BLaER1 treated with 17β-estradiol and CSF1 and Interleukin-3, amounts not matched to agents 10 nM and 100 nM (cell line): ENCODE measurements at regions not wholly inside any gene's neighbourhood (a gene's known extent, or its start where the extent isn't known, plus 50 kb on each side); places are given as distances from the start of the nearest gene placed in this dataset.
A peak's percentile ranks its signal among the peaks of the same experiment; 100 is the strongest.

ENCODE experiments used
- H3K27ac ChIP-seq, 11 experiments: shearing (Covaris generic); formaldehyde crosslinking; 2 replicates each; pipeline ENCODE4 v1.8.1; 2022
- H3K27me3 ChIP-seq, 11 experiments: shearing (Covaris generic); formaldehyde crosslinking; 2 replicates each; pipeline ENCODE4 v1.8.1; 2022
- H3K36me3 ChIP-seq, 11 experiments: shearing (Covaris generic); formaldehyde crosslinking; 2 replicates each; pipeline ENCODE4 v1.8.1; 2022
- H3K4me1 ChIP-seq, 10 experiments: shearing (Covaris generic); formaldehyde crosslinking; 2 replicates each; pipeline ENCODE4 v1.8.1; 2022
- H3K4me2 ChIP-seq, 11 experiments: shearing (Covaris generic); formaldehyde crosslinking; 2 replicates each; pipeline ENCODE4 v1.8.1; 2022
- H3K4me3 ChIP-seq, 10 experiments: shearing (Covaris generic); formaldehyde crosslinking; 2 replicates each; pipeline ENCODE4 v1.8.1; 2022
- H3K9ac ChIP-seq, 11 experiments: shearing (Covaris generic); formaldehyde crosslinking; 2 replicates each; pipeline ENCODE4 v1.8.1; 2022
- H3K9me3 ChIP-seq, 11 experiments: shearing (Covaris generic); formaldehyde crosslinking; replicated peaks in 1 of 11; 2 replicates each; pipeline ENCODE4 v1.8.1; 2022
- H4K20me1 ChIP-seq, 11 experiments: shearing (Covaris generic); formaldehyde crosslinking; 2 replicates each; pipeline ENCODE4 v1.8.1; 2022
- Cebpa-rat ChIP-seq, 11 experiments: shearing (Covaris generic); IDR thresholded peaks; 2 replicates each; pipeline ENCODE4 v1.8.1; 2022

- Histone ChIP-seq H3K4me3 (no peak overlapping the region), H3K9ac (no peak overlapping the region), H3K4me1 (peaks cover 5 to 22% (median 14%) of the 10 kb centered on the region in 10 experiments; a peak in 19 of 20 replicates), H3K9me3 (peaks cover 23 to 58% (median 51%) of the 10 kb centered on the region in 11 experiments), H3K27me3 (0 out of 22 replicates have a peak, but pooled peaks cover 0 to 6% (median 0%) of the 10 kb centered on the region in 11 experiments), H4K20me1 (no peaks in the 10 kb centered on the region), H3K36me3 (no peaks in the 10 kb centered on the region), H3K27ac (no peak overlapping the region), H3K4me2 (no peak overlapping the region)
- no peak for TF ChIP-seq Cebpa-rat (IDR thresholded peaks at IDR 0.05)
Measured at GRCh38 chr2:33877348-33878016, 278.4 kb upstream of the FAM98A start.

- Histone ChIP-seq H3K27me3 (0 out of 22 replicates have a peak, but pooled peaks cover 0 to 11% (median 0%) of the 10 kb centered on the region in 11 experiments), H3K9me3 (peaks cover 60 to 96% (median 88%) of the 10 kb centered on the region in 11 experiments), H4K20me1 (no peaks in the 10 kb centered on the region), H3K4me3 (no peak overlapping the region), H3K4me2 (peak overlapping the region; percentile 7 to 49 (median 39); a peak in 19 of 22 replicates), H3K9ac (peak overlapping the region in 3 of 11 experiments; percentile 28 to 47 (median 33); a peak in 5 of 22 replicates), H3K27ac (peak overlapping the region in 10 of 11 experiments; percentile 41 to 85 (median 60); a peak in 20 of 22 replicates), H3K36me3 (peaks cover 0 to 5% (median 0%) of the 10 kb centered on the region in 11 experiments; a peak in 1 of 22 replicates), H3K4me1 (peaks cover 6 to 24% (median 19%) of the 10 kb centered on the region in 10 experiments; a peak in 19 of 20 replicates)
- TF ChIP-seq Cebpa-rat (IDR thresholded peaks at IDR 0.05), result peak in 7 of 11 experiments; percentile 18 to 78 (median 47); a peak in 6 of 22 replicates
Measured at GRCh38 chr2:33873076-33873605, 274.0 kb upstream of the FAM98A start.

GRCh38 chr2:33859811-33860461, 260.8 kb upstream of the FAM98A start:
- peak overlapping the region; percentile 38 to 57 (median 48); a peak in 19 of 20 replicates for H3K4me3 ChIP-seq
- H3K4me2 ChIP-seq, result peak overlapping the region; percentile 61 to 81 (median 78)
- no peaks in the 10 kb centered on the region for H3K36me3 ChIP-seq
- peak overlapping the region; percentile 5 to 67 (median 54) for H3K9ac ChIP-seq
- no peaks in the 10 kb centered on the region for H3K27me3 ChIP-seq
- peaks cover 56 to 73% (median 68%) of the 10 kb centered on the region in 11 experiments for H3K9me3 ChIP-seq
- TF ChIP-seq Cebpa-rat (IDR thresholded peaks at IDR 0.05), result no peak
- H3K27ac ChIP-seq, result peak overlapping the region; percentile 31 to 74 (median 67); a peak in 21 of 22 replicates
- H3K4me1 ChIP-seq, result peaks cover 29 to 35% (median 31%) of the 10 kb centered on the region in 10 experiments
- H4K20me1 ChIP-seq, result no peaks in the 10 kb centered on the region

- Histone ChIP-seq H4K20me1 (no peaks in the 10 kb centered on the region), H3K9ac (peak overlapping the region in 6 of 11 experiments; percentile 5 to 55 (median 54); a peak in 4 of 22 replicates), H3K36me3 (no peaks in the 10 kb centered on the region), H3K9me3 (peaks cover 63 to 78% (median 72%) of the 10 kb centered on the region in 11 experiments), H3K4me1 (peaks cover 29 to 35% (median 31%) of the 10 kb centered on the region in 10 experiments), H3K27ac (peak overlapping the region in 10 of 11 experiments; percentile 57 to 74 (median 68); a peak in 20 of 22 replicates), H3K4me2 (peak overlapping the region; percentile 61 to 81 (median 78)), H3K27me3 (no peaks in the 10 kb centered on the region), H3K4me3 (peak overlapping the region in 4 of 10 experiments; percentile 47 to 57 (median 52); a peak in 3 of 20 replicates)
- no peak for TF ChIP-seq Cebpa-rat (IDR thresholded peaks at IDR 0.05)
Measured at GRCh38 chr2:33859176-33859575, 260.1 kb upstream of the FAM98A start.

- TF ChIP-seq Cebpa-rat (IDR thresholded peaks at IDR 0.05), result no peak
- no peaks in the 10 kb centered on the region for H3K27me3 ChIP-seq
- no peak overlapping the region for H3K4me2 ChIP-seq
Measured at GRCh38 chr2:33848486-33848885, 249.4 kb upstream of the FAM98A start.

GRCh38 chr2:33839791-33840190, 240.7 kb upstream of the FAM98A start:
- H3K4me3 ChIP-seq, result no peak overlapping the region
- no peaks in the 10 kb centered on the region for H3K36me3 ChIP-seq
- no peak overlapping the region for H3K27ac ChIP-seq
- H4K20me1 ChIP-seq, result no peaks in the 10 kb centered on the region
- no peak for TF ChIP-seq Cebpa-rat (IDR thresholded peaks at IDR 0.05)
- no peak overlapping the region for H3K9ac ChIP-seq
- no peaks in the 10 kb centered on the region for H3K27me3 ChIP-seq
- H3K4me1 ChIP-seq, result no peaks in the 10 kb centered on the region
- H3K9me3 ChIP-seq, result peaks cover 0 to 25% (median 0%) of the 10 kb centered on the region in 11 experiments; a peak in 7 of 22 replicates
- H3K4me2 ChIP-seq, result no peak overlapping the region

More at GRCh38 chr2:33848486-33848885, 249.4 kb upstream of the FAM98A start:
- Histone ChIP-seq H4K20me1 (no peaks in the 10 kb centered on the region), H3K9me3 (peaks cover 27 to 41% (median 34%) of the 10 kb centered on the region in 11 experiments), H3K27ac (no peak overlapping the region), H3K36me3 (no peaks in the 10 kb centered on the region), H3K4me3 (no peak overlapping the region), H3K9ac (no peak overlapping the region), H3K4me1 (no peaks in the 10 kb centered on the region)

- Histone ChIP-seq H3K36me3 (no peaks in the 10 kb centered on the region), H3K9ac (no peak overlapping the region), H3K27ac (no peak overlapping the region), H3K4me1 (no peaks in the 10 kb centered on the region), H3K9me3 (peaks cover 0 to 24% (median 0%) of the 10 kb centered on the region in 11 experiments; a peak in 6 of 22 replicates), H3K4me2 (no peak overlapping the region), H3K4me3 (no peak overlapping the region), H4K20me1 (no peaks in the 10 kb centered on the region), H3K27me3 (no peaks in the 10 kb centered on the region)
- TF ChIP-seq Cebpa-rat (IDR thresholded peaks at IDR 0.05), result no peak
Measured at GRCh38 chr2:33836628-33837027, 237.5 kb upstream of the FAM98A start.

GRCh38 chr2:33835911-33836310, 236.8 kb upstream of the FAM98A start:
- Histone ChIP-seq H3K9ac (no peak overlapping the region), H3K4me2 (no peak overlapping the region), H4K20me1 (no peaks in the 10 kb centered on the region), H3K27me3 (no peaks in the 10 kb centered on the region), H3K4me1 (no peaks in the 10 kb centered on the region), H3K36me3 (no peaks in the 10 kb centered on the region), H3K27ac (no peak overlapping the region), H3K4me3 (no peak overlapping the region), H3K9me3 (peaks cover 0 to 21% (median 0%) of the 10 kb centered on the region in 11 experiments; a peak in 6 of 22 replicates)
- TF ChIP-seq Cebpa-rat (IDR thresholded peaks at IDR 0.05), result no peak

- H3K4me2 ChIP-seq, result no peak overlapping the region
- no peak for TF ChIP-seq Cebpa-rat (IDR thresholded peaks at IDR 0.05)
- H3K4me3 ChIP-seq, result no peak overlapping the region
Measured at GRCh38 chr2:33822964-33823363, 223.9 kb upstream of the FAM98A start.

More at GRCh38 chr2:33822964-33823363, 223.9 kb upstream of the FAM98A start:
- Histone ChIP-seq H3K27me3 (no peaks in the 10 kb centered on the region), H3K27ac (no peak overlapping the region), H3K9me3 (peaks cover 4 to 15% (median 8%) of the 10 kb centered on the region in 11 experiments; a peak in 18 of 22 replicates), H3K4me1 (no peaks in the 10 kb centered on the region), H4K20me1 (no peaks in the 10 kb centered on the region), H3K9ac (no peak overlapping the region), H3K36me3 (no peaks in the 10 kb centered on the region)
